Neuron (in vitro differentiated cells): ENCODE measurements at regions not wholly inside any gene's neighbourhood (a gene's known extent, or its start where the extent isn't known, plus 50 kb on each side); places are given as distances from the start of the nearest gene placed in this dataset.
"Not testable (repeated sequence)": the region's sequence is repeated elsewhere in the genome, so short reads cannot be mapped to it uniquely, and the experiment has no call there.

ENCODE experiments used
- H2AFZ ChIP-seq: one replicate; pipeline ENCODE4 v1.6.1; 2013; ENCODE audit warnings: low read depth, mild to moderate bottlenecking, inconsistent platforms, low read length, moderate library complexity
- H3K27me3 ChIP-seq: one replicate; pipeline ENCODE4 v1.6.1; 2013; ENCODE audit warnings: low read length; ENCODE audit not compliant: insufficient read depth
- H3K36me3 ChIP-seq: one replicate; pipeline ENCODE4 v1.6.1; 2013; ENCODE audit warnings: low read length; ENCODE audit not compliant: insufficient read depth
- H3K4me1 ChIP-seq: one replicate; pipeline ENCODE4 v1.6.1; 2013; ENCODE audit warnings: low read length; ENCODE audit not compliant: insufficient read depth
- H3K4me3 ChIP-seq: 2 replicates; pipeline ENCODE4 v1.5.1; 2013; ENCODE audit warnings: mild to moderate bottlenecking, low read length, moderate library complexity
- H3K9me3 ChIP-seq: one replicate; pipeline ENCODE4 v1.6.1; 2013; ENCODE audit warnings: low read length

DNA sequence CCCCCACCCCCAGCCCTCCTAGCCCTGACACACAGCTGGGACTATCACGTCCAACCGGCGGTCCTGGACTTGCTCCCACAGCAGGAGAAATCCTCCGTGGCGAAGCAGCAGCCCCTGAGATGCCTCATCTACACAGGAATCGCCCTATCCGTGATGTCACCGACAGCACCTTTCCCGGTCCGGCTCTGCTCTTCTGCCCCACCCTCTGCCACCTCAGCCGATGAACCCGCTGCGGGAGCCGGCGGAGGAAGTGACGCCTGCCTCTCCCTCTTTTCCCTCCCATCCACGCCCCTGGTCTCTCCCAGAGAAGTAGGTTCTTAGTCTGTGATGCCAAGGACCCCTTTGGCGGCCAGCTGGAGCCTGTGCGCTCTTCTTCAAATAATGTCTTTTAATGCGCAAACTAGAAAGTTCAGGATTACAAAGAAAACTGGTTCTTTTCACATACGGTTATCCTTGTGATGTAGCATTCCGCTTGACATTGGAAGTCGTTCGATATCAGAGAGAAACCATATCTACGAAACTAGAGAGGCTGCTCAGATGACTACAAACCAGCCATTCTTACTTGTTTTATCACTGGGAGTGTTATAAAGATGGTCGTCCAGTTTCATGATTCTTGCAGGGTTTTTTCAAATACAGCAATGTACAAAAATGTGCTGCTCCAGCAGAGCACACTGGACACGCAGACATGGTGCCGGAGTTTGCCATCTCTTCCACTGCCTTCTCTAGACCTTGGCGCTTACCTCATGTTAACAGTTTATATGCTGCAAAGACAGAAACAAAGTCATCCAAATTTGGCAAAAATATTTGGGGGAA, 120.3 kb downstream of the PPIAL4G start:
- H3K9me3 ChIP-seq, result no peaks in the 10 kb centered on the region
- peaks cover 37% of the 10 kb centered on the region for H3K27me3 ChIP-seq

GRCh38 chr1:148362216-148362611, 120.9 kb downstream of the PPIAL4G start:
- Histone ChIP-seq H3K4me3 (no peak overlapping the region), H3K27me3 (peaks cover 37% of the 10 kb centered on the region), H2AFZ (no peak overlapping the region), H3K4me1 (no peaks in the 10 kb centered on the region), H3K36me3 (no peaks in the 10 kb centered on the region), H3K9me3 (no peaks in the 10 kb centered on the region)

More for the DNA sequence above, 120.3 kb downstream of the PPIAL4G start:
- no peak overlapping the region for H2AFZ ChIP-seq
- H3K4me1 ChIP-seq, result no peaks in the 10 kb centered on the region
- H3K36me3 ChIP-seq, result no peaks in the 10 kb centered on the region
- H3K4me3 ChIP-seq, result no peak overlapping the region

DNA sequence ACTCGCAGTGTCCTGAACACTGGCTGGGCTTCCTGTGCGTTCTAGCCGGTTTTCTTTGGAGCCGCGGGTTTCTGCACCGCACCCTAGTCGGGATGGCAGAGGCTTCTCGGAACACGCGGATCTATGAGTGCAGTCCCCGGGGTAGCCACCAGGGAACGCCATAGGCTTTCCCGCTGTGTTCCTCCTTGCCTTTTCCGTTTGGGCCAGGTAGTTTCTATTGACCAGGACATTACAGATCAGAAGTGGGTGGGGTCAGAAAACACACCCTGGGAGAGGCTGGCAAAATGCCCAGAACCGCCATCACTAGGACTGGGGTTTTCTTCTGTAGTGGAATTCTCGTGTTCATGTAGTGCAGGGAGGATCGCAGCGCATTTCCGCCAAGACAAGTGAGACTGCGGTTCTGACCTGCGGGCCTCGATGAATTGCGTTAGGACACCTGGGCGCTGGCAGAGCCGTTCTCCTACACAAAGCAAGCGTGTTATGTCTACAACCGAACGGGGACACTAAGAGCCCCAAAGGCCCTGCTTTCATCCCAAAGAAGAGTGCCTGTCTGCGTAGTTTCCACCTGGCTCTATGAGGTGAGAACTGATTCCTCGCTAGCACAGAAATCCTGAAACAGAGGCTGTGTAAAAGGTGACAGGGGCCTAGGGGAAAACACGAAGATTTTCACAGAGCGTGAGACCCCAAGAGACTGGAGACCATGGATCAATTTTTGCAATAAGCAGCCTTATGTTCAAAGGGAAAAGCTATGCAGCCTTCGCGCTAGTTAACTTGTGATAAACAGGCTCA, 121.5 kb downstream of the PPIAL4G start:
- not testable (repeated sequence) for H3K4me3 ChIP-seq, H3K36me3 ChIP-seq, H2AFZ ChIP-seq, H3K9me3 ChIP-seq, H3K4me1 ChIP-seq
- peaks cover 40% of the 10 kb centered on the region for H3K27me3 ChIP-seq

GRCh38 chr1:148357037-148357436, 126.1 kb downstream of the PPIAL4G start:
- Histone ChIP-seq H3K4me3 (no peak overlapping the region), H3K4me1 (no peaks in the 10 kb centered on the region), H3K27me3 (peaks cover 59% of the 10 kb centered on the region), H2AFZ (no peak overlapping the region), H3K9me3 (peaks cover 4% of the 10 kb centered on the region), H3K36me3 (no peaks in the 10 kb centered on the region)

DNA sequence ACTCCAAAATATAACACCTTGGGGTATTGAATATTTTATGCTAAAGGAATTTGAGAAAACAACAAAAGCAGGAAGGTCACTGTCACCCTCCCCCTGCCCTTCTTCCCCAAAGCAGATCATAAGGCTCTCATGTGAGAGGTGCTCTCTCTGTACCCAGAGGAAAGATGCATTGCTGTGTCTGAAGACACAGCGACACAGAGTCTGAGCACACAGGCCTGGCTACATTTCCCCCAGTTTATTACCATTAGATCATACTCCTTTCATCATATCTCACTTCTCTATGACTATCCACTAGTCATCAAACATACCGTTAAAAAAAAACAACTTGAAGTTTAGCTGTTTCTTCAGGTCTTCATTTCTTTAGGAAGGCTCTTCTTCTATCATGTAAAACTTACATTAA, 127.1 kb downstream of the PPIAL4G start:
- no peak overlapping the region for H3K4me3 ChIP-seq
- peaks cover 4% of the 10 kb centered on the region for H3K9me3 ChIP-seq
- no peaks in the 10 kb centered on the region for H3K36me3 ChIP-seq
- H3K27me3 ChIP-seq, result peaks cover 53% of the 10 kb centered on the region
- H2AFZ ChIP-seq, result no peak overlapping the region
- H3K4me1 ChIP-seq, result no peaks in the 10 kb centered on the region

GRCh38 chr1:148354913-148355308, 128.2 kb downstream of the PPIAL4G start:
- Histone ChIP-seq H3K4me1 (no peaks in the 10 kb centered on the region), H3K9me3 (peaks cover 4% of the 10 kb centered on the region), H3K36me3 (no peaks in the 10 kb centered on the region), H3K27me3 (peaks cover 55% of the 10 kb centered on the region), H3K4me3 (no peak overlapping the region), H2AFZ (no peak overlapping the region)

DNA sequence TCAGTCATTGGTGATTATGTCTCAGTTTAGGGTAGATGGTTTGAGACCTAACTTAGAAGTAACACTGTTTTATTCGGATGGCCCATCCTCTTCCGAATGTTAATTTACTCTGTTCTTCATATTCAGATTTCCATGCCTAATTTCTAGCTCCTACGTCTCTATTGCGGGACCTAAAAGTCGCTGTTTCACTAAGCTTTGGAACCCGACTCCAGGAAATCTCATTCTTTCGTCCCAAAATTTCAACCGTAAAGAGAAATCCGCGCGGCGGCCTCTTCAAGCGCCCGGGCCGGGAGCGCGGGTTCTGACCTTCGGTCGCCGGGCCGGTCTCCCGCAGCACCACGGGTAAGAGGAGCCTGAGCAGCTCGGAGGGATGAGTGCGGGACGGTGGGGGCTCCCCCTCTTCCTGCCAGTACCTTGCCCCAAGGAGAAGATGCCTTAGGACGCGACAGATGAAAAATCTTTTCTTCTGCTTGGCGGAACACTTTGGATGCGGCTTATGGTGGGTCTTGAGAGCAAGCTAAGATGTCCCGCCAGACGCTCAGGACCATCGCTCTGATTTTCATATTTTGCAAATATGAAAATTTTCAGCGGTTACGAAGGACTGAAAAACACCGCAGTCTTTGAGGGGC, 128.7 kb downstream of the PPIAL4G start:
- H3K4me3 ChIP-seq, result no peak overlapping the region
- peaks cover 4% of the 10 kb centered on the region for H3K9me3 ChIP-seq
- no peaks in the 10 kb centered on the region for H3K36me3 ChIP-seq
- H3K27me3 ChIP-seq, result peaks cover 58% of the 10 kb centered on the region
- H2AFZ ChIP-seq, result no peak overlapping the region
- H3K4me1 ChIP-seq, result no peaks in the 10 kb centered on the region

- H3K4me1 ChIP-seq, result no peaks in the 10 kb centered on the region
- no peak overlapping the region for H2AFZ ChIP-seq
- H3K27me3 ChIP-seq, result peaks cover 58% of the 10 kb centered on the region
- H3K9me3 ChIP-seq, result peaks cover 4% of the 10 kb centered on the region
- H3K36me3 ChIP-seq, result no peaks in the 10 kb centered on the region
- H3K4me3 ChIP-seq, result no peak overlapping the region
Measured at GRCh38 chr1:148353461-148354283, 129.4 kb downstream of the PPIAL4G start.

GRCh38 chr1:148352470-148353053, 130.5 kb downstream of the PPIAL4G start:
- Histone ChIP-seq H3K4me3 (no peak overlapping the region), H3K36me3 (no peaks in the 10 kb centered on the region), H3K9me3 (peaks cover 4% of the 10 kb centered on the region), H2AFZ (no peak overlapping the region), H3K27me3 (peaks cover 58% of the 10 kb centered on the region), H3K4me1 (no peaks in the 10 kb centered on the region)

- no peaks in the 10 kb centered on the region for H3K36me3 ChIP-seq
- no peak overlapping the region for H3K4me3 ChIP-seq
- peaks cover 23% of the 10 kb centered on the region for H3K27me3 ChIP-seq
- H2AFZ ChIP-seq, result no peak overlapping the region
- H3K9me3 ChIP-seq, result no peaks in the 10 kb centered on the region
- H3K4me1 ChIP-seq, result no peaks in the 10 kb centered on the region
Measured at GRCh38 chr1:148347781-148348180, 135.3 kb downstream of the PPIAL4G start.

- not testable (repeated sequence) for H3K9me3 ChIP-seq, H3K4me3 ChIP-seq, H3K4me1 ChIP-seq, H3K36me3 ChIP-seq, H2AFZ ChIP-seq
- peaks cover 10% of the 10 kb centered on the region for H3K27me3 ChIP-seq
Measured at GRCh38 chr1:148345659-148346151, 137.4 kb downstream of the PPIAL4G start.

DNA sequence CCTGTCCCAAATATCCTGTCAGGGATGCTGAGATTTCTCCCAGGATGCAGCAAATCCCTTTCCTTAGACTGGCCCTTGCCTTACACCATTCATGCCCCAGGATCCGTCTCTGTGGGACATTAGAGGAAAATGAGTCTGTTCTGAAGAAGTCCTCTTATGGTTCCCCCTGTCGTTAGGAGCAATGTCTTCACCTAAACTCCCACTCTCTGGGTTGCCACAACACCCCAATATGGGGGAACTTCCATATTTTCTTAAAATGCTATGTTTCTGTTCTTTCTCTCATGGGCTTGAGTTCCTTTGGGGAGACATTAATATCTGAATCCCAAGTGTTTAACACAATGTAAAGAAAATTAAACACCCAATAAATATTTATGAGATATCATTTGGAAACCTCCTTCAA, 138.5 kb downstream of the PPIAL4G start:
- not testable (repeated sequence) for H3K9me3 ChIP-seq, H3K27me3 ChIP-seq, H3K4me3 ChIP-seq, H2AFZ ChIP-seq, H3K4me1 ChIP-seq, H3K36me3 ChIP-seq
